EH (cell line): ENCODE measurements at regions not wholly inside any gene's neighbourhood (a gene's known extent, or its start where the extent isn't known, plus 50 kb on each side); places are given as distances from the start of the nearest gene placed in this dataset.

Experiments
- DNase-seq: peaks from one replicate; pipeline ENCODE4 v3.0.0-alpha.2; 2015; ENCODE audit warnings: low read depth

DNA sequence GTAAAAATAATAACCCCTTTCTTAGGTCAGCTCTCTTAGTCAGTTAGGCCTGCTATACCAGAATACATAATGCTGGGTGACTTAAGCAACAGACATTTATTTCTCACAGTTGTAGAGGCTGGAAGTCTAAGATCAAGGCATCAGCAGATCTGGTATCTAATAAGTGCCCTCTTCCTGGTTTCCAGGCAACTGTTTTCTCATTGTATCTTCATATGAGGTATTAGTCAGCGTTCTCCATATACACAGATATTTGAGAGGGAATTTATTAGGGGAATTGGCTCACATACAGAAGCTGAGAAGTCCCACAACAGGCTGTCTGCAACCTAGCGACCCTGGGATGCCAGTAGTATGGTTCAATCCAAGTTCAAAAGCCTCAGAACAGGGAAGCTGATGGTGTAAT is 896.0 kb downstream of the GALC start:
- no peak for DNase-seq

DNA sequence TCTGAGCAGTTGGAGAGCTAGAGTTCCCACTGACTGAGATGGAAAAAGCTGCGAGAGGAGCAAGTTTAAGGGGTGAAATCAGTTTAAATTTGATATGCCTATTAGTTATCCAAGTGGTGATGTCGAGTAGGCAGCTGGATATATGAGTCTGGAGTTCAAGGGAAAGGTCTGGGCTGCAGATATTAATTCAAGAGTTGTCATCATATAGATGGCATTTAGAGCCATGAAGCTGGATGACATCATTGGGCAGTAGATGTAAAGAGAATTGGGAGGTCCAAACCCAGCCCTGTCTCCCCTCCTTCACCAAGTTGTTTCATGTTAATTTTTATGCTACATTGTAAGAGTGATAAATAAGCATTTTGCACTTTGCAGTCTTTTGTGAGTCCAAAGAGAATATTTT is 898.1 kb downstream of the GALC start:
- DNase-seq, result no peak

DNA sequence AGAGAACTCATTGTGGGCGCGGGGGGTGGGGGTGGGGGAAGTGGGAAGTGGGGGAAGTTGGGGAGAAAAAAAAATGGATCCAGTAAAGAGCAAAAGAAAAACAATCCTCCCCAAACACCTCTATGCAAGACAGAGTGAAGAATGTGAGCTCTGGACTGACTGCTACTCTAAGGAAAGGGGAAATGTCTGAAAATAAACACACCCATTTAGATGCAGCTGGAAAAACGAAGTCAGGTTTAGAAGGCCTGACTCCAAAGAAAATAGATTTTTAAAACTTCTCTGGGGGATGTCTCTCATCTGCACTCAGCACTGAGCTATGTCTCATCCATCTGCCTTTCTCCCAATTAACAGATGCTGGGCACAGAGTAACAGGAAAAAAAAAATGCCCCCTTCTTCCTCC is 904.4 kb downstream of the GALC start:
- no peak for DNase-seq

DNA sequence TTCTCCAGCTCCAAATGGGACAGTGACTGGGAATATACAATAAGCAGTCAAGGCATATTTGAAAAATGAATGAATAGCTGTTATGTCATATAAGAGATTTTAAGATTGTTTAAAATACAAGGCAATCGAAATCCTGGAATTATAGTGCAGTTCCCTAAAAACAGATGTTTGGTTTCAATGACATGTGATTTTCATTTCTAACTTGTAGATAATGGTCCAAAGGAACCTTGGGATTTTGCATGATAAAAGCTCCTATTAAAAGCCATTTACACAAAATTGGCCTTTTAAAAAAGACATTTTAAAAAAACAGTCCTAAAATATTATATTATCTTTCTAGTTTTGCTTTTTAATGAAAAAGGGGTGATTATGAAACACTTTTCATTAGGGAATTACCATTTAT is 905.1 kb downstream of the GALC start:
- no peak for DNase-seq

DNA sequence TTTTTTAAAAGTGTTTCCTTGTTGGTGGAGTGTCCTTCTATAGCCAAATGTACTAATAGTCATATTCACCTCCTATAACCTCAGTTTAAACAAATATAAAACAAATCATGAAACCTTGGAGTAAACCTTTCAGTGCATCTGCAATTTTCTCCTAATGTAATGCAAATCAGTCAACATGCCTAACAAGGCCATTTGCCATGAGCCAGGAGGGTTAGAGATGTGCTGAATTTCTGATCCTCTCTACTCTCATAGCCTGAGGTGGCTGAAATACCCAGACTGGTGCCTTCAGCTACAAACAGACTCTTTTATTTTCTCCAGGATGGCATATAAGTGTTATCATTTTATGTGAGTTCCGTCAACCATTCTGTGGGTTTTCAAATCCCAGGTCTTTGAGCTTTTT is 908.1 kb downstream of the GALC start:
- DNase-seq, result no peak

DNA sequence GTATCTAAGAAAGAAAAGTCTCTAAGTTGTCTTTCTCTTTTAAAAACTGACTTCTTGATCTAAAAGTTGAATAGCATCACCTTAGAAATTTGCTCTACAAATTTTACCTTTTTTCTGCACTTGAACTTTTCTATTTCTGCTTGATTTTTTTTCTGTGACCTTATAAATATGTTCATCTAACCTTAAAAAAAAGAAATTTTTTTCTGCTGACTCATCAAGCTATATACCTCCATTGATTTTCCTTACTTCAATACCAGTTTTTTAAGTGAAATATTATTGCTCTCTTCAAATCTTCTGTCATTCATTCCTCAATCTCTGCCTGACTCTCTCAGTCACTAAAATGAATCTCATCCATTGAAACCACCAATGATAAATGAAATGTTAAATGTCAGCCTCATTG is 910.1 kb downstream of the GALC start:
- DNase-seq, result no peak

DNA sequence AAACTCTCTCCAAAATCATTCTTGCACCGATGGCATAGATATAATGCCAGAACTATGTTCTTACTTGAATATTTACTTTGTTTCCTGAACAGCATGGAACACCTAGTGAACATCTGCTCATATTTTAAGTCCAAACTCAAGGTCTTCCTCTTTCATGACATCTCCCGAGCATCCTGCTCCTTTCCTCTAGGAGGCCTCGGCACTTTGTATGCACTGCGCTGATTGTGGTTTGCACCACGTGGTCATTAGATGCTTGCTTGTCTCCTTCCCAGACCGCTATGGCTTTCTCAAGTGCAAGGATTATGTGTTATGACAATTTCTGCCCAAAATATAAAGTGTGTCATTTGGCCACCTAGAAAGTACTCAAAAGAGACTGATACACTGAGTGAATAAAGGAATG is 912.0 kb downstream of the GALC start:
- DNase-seq, result no peak

DNA sequence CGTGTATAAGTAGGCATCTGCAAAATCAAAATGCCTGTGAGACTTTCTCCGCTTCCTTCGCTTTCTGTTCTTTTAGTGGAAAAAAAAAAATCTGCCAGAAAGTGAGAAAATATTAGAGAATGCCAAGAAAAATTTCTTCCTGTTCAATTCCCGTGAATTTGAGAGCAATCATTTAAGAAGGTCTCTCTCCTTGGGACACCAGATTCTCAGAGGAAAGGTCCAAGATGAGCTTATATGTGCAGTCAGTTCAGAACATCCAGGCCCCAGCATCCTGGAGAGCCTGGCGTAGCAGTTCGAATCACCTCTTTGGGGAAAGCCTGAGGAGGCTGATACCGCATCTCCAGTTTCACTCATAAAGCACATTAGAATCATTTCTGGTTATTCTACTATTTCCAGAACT is 912.8 kb downstream of the GALC start:
- DNase-seq, result no peak

DNA sequence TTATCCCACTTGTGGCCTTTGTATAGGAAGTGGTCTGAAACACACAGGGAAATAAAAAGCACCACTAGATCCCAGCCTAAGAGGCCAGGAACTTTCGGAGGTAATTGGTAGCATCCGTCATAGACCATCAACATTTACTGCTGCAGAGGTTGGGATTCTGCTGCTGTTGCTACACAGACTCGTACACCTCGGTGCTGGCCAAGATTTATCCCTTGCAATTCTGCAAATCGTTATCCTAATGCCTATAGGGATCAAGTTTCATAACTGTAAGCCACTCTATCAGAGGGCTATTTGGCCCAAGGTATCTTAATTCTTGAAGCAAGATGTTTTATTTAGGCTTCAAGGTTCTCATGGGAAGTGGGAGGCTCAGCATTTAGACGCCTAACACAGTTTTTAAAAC is 913.6 kb downstream of the GALC start:
- no peak for DNase-seq

DNA sequence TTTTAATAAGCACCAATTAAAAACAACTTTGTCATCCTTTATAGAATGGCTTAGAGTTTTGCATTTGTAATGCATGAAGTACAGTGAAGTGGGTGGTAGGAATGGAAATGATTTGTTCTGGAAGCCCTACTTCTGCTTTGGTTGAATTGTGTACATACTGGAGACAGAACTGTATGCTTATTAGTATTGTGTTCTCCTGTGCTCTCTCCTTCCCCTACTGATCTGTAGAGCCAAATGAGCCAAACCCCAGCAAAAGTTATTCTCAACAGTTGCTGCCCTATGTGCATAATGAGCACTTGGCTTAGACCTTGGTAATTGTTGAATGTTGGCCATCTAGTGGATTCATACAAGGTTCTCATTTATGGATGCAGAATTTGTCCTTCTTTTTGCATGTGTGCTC is 916.1 kb downstream of the GALC start:
- no peak for DNase-seq

DNA sequence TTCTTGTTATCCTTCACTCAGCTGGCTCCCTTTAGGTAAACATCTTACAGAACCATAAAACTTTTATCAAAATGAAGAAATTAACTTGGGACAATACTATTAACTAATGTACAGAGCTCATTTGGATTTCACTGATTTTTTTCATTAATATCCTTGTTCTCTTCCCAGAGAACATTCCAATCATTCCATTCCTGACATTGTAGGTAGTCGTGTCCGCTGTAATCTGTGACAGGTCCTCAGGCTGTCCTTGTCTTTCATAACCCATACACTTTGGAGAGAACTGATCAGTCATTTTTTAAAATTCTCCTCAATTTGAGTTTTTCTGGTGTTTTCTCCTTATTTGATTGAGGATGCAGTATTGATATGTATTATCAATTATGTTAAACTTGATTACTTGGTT is 916.8 kb downstream of the GALC start:
- no peak for DNase-seq

DNA sequence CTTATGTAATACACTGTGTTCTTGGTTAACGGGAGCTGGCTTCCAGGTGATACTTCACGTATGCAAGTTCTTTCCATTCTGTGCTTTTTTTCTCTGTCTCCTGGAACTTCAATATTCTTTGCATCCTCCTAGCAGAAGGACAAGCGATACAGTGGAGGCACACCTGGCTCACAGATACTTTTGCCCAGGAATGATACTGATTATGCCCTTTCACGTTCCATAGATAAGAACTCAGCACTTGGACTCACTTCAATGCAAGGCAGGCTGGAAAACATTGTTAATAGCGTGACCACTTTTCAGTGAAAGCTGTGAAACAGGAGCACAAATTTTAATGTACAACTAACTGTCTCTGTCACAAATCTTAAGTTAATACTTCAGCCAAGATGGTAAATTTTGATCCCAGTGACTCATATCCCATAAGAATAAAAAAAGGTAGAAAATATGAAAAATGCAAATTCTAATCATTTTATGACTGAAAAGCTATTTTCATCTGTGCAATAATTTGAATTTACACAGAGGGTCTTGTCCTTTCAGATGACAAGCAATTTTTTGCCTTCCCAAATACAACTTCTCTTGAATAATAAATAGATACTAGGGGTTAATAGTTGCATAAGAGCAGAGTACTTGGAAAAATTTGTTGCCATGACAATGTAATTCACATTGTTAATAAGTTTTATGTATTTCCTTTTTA is 919.0 kb downstream of the GALC start:
- DNase-seq, result no peak

DNA sequence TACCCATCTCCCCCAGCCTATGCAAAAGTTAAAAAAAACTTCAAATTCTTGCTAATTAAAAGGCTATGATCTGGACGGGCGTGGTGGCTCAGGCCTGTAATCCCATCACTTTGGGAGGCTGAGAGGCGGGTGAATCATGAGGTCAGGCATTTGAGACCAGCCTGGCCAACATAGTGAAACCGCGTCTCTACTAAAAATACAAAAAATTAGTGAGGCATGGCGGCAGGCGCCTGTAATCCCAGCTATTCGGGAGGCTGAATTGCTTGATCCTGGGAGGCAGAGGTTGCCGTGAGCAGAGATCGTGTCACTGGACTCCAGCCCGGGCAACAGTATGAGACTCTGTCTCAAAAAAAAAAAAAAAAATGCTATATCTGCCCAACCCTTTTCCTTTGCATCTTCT is 925.4 kb downstream of the GALC start:
- no peak for DNase-seq

DNA sequence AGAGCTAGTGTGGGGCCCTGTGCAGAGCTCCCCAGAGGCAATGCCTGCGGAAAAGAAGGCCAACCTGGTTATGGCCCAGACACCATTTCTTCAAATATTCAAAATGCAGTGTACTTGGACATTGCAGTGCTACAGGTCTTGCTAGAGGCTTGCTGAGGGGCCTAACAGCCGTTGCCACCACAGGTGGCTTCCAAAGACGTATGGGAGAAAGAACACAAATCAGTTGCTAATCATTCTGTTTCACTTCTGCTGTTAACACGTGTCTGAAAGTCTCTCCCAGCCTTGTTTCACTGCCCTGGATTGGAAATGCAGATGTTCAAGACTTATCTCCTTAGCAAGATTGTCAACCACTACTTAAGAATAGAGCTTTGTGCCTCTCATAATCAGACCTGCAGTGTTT is 925.9 kb downstream of the GALC start:
- DNase-seq, result no peak

DNA sequence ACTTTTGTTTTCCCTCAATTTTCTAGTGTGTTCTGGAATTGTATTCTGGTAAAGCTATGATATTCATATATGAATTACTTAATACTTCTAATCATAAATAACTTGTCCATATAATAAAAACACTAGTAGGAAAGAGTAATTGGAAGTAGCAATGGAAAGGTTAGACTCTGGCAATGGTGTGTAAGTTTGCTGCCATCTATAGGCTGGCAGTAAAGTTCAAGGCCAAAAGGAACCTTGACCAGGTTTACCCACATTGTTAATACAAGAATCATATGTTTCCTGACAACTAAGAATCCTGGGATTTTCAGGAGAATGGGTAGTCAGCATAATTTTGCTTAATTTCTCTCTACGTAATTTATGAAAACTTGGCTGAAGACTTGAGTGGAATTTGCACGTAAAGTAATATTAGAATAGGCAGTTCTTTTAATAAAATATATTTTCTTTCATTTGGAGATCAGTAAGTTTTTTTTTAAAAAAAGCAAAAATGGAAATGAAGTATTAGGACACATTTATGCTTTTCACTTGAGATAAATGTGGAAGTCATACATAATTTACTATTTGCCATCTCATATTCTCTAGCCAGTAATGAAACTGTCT is 926.7 kb downstream of the GALC start:
- peak; percentile 1 for DNase-seq

DNA sequence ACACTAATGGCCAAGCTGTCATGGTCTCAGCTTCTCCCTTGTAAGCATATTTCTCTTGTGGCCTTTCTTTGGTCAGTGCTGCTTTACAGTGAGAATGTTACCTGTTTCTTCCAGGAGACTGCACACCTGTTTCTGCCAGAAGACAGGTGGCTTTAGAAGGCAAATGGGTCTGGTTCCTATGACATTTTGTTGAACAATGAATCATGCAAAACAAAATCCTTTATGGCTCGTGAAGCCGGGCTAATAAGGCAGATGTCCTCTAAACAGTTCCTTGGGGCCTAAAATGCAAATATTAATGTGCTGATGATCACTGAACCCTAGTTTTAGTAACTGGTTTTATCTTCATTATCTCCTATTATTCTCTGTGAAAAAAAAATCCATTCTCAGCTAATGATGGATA is 927.6 kb downstream of the GALC start:
- DNase-seq, result no peak

DNA sequence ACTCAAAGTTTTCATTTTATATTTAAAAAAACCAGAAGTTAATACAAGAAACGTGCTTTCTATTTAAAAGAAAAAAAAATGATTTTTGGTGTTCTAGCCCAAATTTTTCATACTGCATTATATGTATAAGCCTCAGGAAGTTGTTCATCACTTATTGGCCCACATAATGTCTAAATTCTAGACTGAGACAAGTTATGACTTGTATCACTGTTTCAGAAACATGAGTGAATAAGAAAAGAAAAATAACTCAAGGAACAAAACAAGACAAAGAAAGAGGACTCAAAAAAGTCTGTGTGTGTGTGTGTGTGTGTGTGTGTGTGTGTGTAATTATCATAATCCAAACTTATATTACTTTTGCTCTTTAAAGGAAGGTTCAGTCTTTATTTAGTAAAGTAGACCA is 929.8 kb downstream of the GALC start:
- DNase-seq, result no peak

DNA sequence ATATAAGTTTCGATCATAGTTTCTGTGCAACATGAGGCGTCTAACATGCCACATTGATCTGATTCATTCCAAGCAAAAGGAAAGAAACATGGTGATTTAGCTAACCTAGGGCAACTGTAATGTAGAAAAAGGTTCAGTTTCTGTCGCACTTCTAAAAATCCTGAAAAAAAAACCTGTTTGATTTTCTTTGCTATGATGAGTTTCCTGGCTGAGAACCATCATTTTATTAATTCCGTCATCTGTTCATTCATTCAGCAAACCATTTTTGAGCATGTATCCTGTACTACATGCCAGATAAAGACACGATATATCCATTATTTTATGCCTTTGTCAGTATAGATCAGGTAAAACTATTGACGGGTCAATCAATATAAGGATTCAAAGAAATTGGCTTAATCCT is 932.6 kb downstream of the GALC start:
- DNase-seq, result no peak

DNA sequence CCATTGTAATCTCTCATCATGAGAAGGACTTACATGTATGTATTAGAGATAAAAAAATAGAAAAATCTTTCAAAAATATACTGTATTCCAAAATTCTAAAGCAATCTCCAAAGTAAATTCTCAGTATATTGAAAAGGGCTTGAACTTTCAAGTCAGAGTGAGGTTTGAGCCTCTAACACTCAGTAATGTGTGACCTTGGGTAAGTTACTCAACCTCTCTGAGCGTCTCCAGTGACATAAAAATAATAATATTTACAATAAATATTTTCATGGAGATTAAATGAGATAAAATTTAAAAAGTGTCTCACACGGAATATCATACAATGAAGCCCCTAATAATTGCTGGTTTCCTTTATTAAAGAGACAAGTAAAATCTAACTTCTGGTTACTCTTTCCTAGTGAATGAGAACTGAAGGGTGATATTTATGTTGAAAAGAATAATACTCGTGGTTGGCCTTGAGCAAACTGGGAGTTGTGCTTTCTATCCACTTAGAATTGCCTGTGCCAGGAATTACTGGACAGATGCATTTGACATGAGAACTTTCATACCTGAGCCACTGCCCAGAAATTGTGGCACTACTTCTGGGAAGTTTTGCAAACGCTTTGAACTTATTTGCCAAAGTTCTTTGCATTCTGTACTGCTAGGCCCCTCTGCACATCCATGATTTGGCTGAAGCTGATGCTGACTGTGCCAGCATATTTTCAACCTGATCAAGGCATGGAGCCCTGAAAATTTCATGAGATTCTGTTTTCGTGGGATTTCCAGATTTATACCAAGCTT is 933.7 kb downstream of the GALC start:
- no peak for DNase-seq

DNA sequence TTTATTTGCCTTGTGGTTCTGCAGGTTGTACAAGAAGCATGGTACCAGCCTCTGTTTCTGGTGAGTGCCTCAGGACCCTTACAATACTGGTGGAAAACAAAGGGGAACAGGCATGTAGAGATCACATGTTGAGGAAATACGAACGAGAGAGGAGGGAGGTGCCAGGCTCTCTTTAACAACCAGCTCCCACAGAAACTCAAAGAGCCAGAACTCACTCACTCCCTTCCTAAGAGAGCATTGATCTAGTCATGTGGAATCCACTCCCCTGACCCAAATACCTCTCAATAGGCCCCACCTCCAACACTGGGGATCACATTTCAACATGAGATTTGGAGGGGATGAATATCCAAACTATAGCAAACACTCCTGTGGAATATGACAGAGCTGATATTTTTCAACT is 938.0 kb downstream of the GALC start:
- DNase-seq, result no peak

DNA sequence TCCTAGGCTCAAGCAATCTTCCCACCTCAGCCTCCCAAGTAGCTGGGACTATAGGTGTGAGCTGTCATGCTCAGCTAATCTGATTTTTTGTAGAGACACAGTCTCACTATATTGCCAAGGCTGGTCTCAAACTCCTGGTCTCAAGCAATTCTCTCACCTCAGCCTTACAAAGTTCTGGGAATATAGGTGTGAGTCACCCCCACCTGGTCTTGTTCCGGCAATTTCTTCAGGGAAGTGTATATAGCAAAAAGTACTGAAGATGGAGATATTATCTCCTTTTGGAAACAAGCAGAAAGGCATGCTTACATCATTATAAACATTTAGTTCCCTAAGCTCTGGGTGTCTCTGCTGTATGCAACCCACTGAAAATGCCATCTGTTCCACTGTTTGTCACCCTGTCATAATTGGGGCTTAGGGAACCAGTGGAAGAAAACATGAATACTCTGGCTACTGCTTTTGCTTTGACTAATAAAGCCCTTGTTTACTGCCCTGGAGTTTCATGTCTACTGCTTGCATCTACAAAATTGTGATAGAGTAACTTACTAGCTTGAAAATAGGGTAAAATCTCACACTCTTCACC is 940.2 kb downstream of the GALC start:
- no peak for DNase-seq

DNA sequence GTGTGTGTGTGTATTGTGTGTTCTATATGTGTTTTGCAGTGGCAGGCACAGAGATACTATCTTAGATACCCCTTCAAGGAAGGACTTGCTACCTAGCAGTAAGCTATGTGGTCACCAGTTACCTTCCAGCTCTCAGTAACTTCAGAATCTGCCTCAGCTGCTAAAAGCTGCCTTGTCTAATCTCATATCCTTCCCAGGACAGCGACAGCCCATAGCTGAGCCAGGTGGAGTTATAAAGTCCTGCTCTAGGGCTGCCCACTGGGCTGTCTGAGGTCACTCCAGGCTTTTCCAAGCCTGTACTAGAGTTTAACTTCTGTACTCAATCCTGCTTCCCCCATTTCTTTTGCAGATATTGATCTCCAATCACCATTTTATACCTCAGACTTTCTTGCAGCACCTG is 942.6 kb downstream of the GALC start:
- no peak for DNase-seq

DNA sequence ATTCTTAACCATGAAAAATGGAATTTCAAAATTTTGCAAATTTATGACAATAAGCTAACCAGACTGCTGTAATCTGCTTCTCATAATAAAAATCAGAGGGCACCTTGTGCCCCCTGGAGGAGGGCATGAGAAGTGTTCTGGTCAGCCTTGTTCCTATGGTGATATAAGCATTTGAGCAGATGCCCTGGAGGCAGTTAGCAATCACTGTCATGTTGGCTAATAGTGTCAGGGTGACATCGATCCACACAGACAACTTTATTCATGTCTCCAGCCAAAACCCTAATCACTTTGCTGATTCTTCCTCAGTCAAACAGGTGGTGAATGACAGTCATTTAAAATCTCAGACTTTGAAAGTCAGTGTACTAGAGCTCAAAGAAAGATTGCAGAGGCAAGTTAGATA is 943.0 kb downstream of the GALC start:
- peak; percentile 43 for DNase-seq
